ENCODE measurements at regions not wholly inside any gene's neighbourhood (a gene's known extent, or its start where the extent isn't known, plus 50 kb on each side); places are given as distances from the start of the nearest gene placed in this dataset.
"Not testable (repeated sequence)": the region's sequence is repeated elsewhere in the genome, so short reads cannot be mapped to it uniquely, and the experiment has no call there.

- no peaks in the 10 kb centered on the region for H3K9me2 ChIP-seq (replicated peaks; ENCODE audit: insufficient read depth)
- TF ChIP-seq CTCF (IDR thresholded peaks at IDR 0.05; ENCODE audit: poor library complexity) (no peak), EZH2 (IDR thresholded peaks at IDR 0.05; ENCODE audit: borderline replicate concordance) (no peak), EZH2phosphoT487 (IDR thresholded peaks at IDR 0.05; ENCODE audit: low read depth, severe bottlenecking, unreplicated experiment) (no peak)
Observed at GRCh38 chr2:124999906-125000305, 974.8 kb downstream of the CNTNAP5 start.

GRCh38 chr2:125004106-125004800 is 979.2 kb downstream of the CNTNAP5 start:
- no peak overlapping the region for H2AFZ ChIP-seq
- no peaks in the 10 kb centered on the region for H4K20me1 ChIP-seq (ENCODE audit: insufficient read depth, poor library complexity, severe bottlenecking)
- no peaks in the 10 kb centered on the region for H3K9me2 ChIP-seq (replicated peaks; ENCODE audit: insufficient read depth)
- no peak overlapping the region for H3K4me3 ChIP-seq
- no peaks in the 10 kb centered on the region for H3K9me3 ChIP-seq (ENCODE audit: low read depth)
- no peaks in the 10 kb centered on the region for H3K36me3 ChIP-seq (replicated peaks; ENCODE audit: insufficient read depth, low read depth)
- no peak for TF ChIP-seq CTCF (IDR thresholded peaks at IDR 0.05; ENCODE audit: poor library complexity)
- no peak for TF ChIP-seq EZH2 (IDR thresholded peaks at IDR 0.05; ENCODE audit: borderline replicate concordance)
- TF ChIP-seq EZH2phosphoT487 (IDR thresholded peaks at IDR 0.05; ENCODE audit: low read depth, severe bottlenecking, unreplicated experiment) = no peak
- H3K4me1 ChIP-seq (ENCODE audit: insufficient read depth) = no peaks in the 10 kb centered on the region
- no peaks in the 10 kb centered on the region for H3K27me3 ChIP-seq
- DNase-seq (ENCODE audit: low spot score) = no peak
- no peaks in the 10 kb centered on the region for H3K79me2 ChIP-seq
- H3K27ac ChIP-seq = no peak overlapping the region
- no peak overlapping the region for H3K4me2 ChIP-seq
- WGBS (ENCODE audit: low lambda C conversion rate, missing lambda C conversion rate) = 93% methylated on average over 7 of the region's 7 CpGs

More at GRCh38 chr2:124999906-125000305, 974.8 kb downstream of the CNTNAP5 start:
- no peaks in the 10 kb centered on the region for H3K27me3 ChIP-seq
- H3K27ac ChIP-seq = no peak overlapping the region
- no peaks in the 10 kb centered on the region for H3K9me3 ChIP-seq (ENCODE audit: low read depth)
- H3K4me2 ChIP-seq = no peak overlapping the region
- DNase-seq (ENCODE audit: low spot score) = no peak
- H3K4me1 ChIP-seq (ENCODE audit: insufficient read depth) = no peaks in the 10 kb centered on the region
- H2AFZ ChIP-seq = no peak overlapping the region
- H3K79me2 ChIP-seq = no peaks in the 10 kb centered on the region
- no peak overlapping the region for H3K4me3 ChIP-seq
- H3K36me3 ChIP-seq (replicated peaks; ENCODE audit: insufficient read depth, low read depth) = no peaks in the 10 kb centered on the region
- no peaks in the 10 kb centered on the region for H4K20me1 ChIP-seq (ENCODE audit: insufficient read depth, poor library complexity, severe bottlenecking)

GRCh38 chr2:125006676-125007075 is 981.6 kb downstream of the CNTNAP5 start:
- no peak overlapping the region for H3K4me2 ChIP-seq
- TF ChIP-seq CTCF (IDR thresholded peaks at IDR 0.05; ENCODE audit: poor library complexity) (no peak), EZH2 (IDR thresholded peaks at IDR 0.05; ENCODE audit: borderline replicate concordance) (no peak), EZH2phosphoT487 (IDR thresholded peaks at IDR 0.05; ENCODE audit: low read depth, severe bottlenecking, unreplicated experiment) (no peak)
- WGBS (ENCODE audit: low lambda C conversion rate, missing lambda C conversion rate) = 62% methylated on average over 4 of the region's 4 CpGs
- no peaks in the 10 kb centered on the region for H3K79me2 ChIP-seq
- H3K27ac ChIP-seq = no peak overlapping the region
- no peaks in the 10 kb centered on the region for H3K9me3 ChIP-seq (ENCODE audit: low read depth)
- H3K4me1 ChIP-seq (ENCODE audit: insufficient read depth) = no peaks in the 10 kb centered on the region
- no peak overlapping the region for H2AFZ ChIP-seq
- H3K36me3 ChIP-seq (replicated peaks; ENCODE audit: insufficient read depth, low read depth) = no peaks in the 10 kb centered on the region
- no peak overlapping the region for H3K4me3 ChIP-seq
- H4K20me1 ChIP-seq (ENCODE audit: insufficient read depth, poor library complexity, severe bottlenecking) = no peaks in the 10 kb centered on the region
- no peaks in the 10 kb centered on the region for H3K27me3 ChIP-seq
- no peaks in the 10 kb centered on the region for H3K9me2 ChIP-seq (replicated peaks; ENCODE audit: insufficient read depth)
- DNase-seq (ENCODE audit: low spot score) = no peak

GRCh38 chr2:125028721-125029120 is 1003.6 kb downstream of the CNTNAP5 start:
- H3K4me2 ChIP-seq; H3K4me3 ChIP-seq; H3K36me3 ChIP-seq (replicated peaks; ENCODE audit: insufficient read depth, low read depth); H3K9me2 ChIP-seq (replicated peaks; ENCODE audit: insufficient read depth); H4K20me1 ChIP-seq (ENCODE audit: insufficient read depth, poor library complexity, severe bottlenecking); H3K27ac ChIP-seq; DNase-seq (ENCODE audit: low spot score); H3K27me3 ChIP-seq; H3K4me1 ChIP-seq (ENCODE audit: insufficient read depth); H2AFZ ChIP-seq; H3K9me3 ChIP-seq (ENCODE audit: low read depth); H3K79me2 ChIP-seq: not testable (repeated sequence)
- WGBS (ENCODE audit: low lambda C conversion rate, missing lambda C conversion rate) = 91% methylated on average over 4 of the region's 4 CpGs
